ENCODE measurements at regions not wholly inside any gene's neighbourhood (a gene's known extent, or its start where the extent isn't known, plus 50 kb on each side); places are given as distances from the start of the nearest gene placed in this dataset.

DNA sequence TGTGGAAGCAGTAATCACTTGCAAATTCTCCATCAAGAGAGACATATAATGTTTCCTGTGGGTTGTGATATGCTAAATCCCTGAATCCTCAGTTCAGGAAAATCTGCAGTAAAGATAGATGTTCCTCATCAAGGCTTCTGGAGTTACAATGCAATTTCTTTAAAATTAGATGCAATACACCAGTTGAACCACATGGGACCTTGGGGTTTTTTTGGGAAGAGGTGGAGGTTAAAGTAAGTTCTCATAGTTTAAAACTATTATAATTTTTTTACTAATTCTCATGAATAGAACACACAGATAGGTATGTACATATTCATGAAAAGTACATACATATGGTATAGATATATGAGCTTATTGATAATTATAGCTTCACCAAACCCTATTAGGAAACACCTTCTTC lies 496.2 kb downstream of the SATB2 start:
- no peak for TF ChIP-seq GATA1 (IDR thresholded peaks at IDR 0.05; ENCODE audit: low read depth, low read length)
- TF ChIP-seq POLR2A (IDR thresholded peaks at IDR 0.05; ENCODE audit: low read length), result no peak

DNA sequence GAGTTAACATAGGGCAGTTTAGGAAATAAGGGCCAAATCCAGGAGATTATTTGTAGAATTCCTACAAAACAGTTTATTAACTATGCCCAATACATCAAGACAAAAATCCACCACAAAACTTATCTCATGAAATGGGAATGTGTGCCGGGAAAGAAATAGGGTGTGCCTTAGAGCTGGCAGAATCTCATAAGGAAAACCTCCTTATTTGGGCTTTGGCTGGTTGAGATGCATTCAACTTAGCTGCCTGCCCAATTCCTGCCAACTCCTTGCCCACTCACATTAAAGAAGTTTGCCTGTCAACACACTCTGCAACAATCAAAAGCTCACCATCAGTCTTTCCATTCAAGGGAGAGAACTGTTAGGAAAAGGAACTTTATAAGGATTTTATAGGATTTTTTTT lies 500.6 kb downstream of the SATB2 start:
- no peak for DNase-seq
- TF ChIP-seq GATA1 (IDR thresholded peaks at IDR 0.05; ENCODE audit: low read depth, low read length) (no peak), POLR2A (IDR thresholded peaks at IDR 0.05; ENCODE audit: low read length) (no peak)

More for the DNA sequence above, 496.2 kb downstream of the SATB2 start:
- DNase-seq, result no peak

DNA sequence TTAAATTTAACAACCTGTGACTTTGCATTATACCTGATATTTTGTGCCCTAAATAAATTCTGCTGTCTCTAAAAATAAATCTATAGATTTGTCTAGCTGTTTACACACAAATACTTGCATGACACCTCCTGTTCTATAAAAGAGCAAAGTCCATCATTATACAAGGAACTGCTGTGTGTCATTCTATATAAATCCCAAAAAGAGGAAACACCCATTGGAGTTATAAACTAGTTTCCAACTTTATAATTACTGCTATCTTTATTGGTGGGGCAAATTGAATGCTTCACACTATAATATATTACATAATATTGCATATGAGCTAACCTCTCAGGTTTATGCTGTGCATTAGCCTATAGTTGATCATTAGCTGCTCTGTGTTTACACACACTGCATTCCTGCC lies 504.4 kb downstream of the SATB2 start:
- TF ChIP-seq GATA1 (IDR thresholded peaks at IDR 0.05; ENCODE audit: low read depth, low read length) (no peak), POLR2A (IDR thresholded peaks at IDR 0.05; ENCODE audit: low read length) (no peak)
- no peak for DNase-seq

DNA sequence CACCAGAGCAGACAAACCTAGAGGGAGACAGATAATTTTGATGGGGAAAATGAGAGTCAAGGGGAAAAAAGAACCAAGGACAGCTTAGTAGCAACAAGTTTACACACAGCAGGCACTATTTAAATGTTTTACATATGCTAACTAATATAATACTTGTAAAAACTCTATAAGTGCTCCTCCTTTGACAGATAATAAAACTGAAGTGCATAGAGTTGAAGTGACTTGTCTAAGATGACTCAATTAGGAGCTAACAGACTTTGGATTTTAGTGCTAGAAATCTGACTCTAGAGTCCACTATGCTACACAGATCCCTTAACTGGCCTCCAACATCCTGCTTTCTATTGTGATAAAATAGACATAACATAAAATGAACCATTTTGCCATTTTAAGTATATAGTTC lies 506.9 kb downstream of the SATB2 start:
- DNase-seq, result no peak
- no peak for TF ChIP-seq GATA1 (IDR thresholded peaks at IDR 0.05; ENCODE audit: low read depth, low read length)

DNA sequence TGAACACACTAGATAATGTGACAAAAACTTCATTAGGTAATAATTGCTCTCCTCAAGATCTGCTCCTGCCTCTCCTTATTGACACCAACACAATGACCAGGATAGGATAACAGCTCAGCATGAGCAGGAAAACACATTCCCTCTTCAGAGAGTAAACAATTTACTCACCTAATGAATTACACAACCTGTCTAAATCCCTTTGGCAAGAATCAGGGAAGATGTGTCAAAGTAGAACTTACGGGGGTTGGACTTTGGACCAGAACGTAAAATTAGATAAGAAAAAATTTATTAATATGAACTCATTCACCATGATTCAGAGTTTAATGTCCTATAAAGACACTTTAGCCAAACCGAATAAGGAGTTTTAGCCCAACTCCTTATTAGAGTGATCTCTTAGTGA lies 512.2 kb downstream of the SATB2 start:
- TF ChIP-seq GATA1 (IDR thresholded peaks at IDR 0.05; ENCODE audit: low read depth, low read length) (no peak), POLR2A (IDR thresholded peaks at IDR 0.05; ENCODE audit: low read length) (no peak)
- no peak for DNase-seq

DNA sequence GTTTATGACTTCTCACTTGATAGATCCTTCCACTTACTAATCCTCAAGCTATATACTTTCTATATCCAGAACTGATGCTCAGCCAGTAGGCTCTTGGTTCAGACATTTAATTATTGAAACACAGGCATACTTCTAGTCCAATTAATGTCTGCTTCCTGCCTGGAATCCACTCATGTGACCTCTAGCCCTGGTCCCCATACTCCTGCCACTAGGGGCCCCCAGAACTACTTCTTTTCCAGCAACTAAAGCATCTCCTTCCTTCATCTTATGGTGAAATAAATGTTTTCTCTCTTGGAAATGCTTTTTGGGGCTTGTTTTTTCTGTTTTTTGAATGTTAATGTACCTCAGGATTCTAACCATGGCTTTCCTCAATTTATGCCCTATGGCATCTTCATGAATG lies 527.6 kb downstream of the SATB2 start:
- no peak for DNase-seq
- no peak for TF ChIP-seq GATA1 (IDR thresholded peaks at IDR 0.05; ENCODE audit: low read depth, low read length)
- TF ChIP-seq POLR2A (IDR thresholded peaks at IDR 0.05; ENCODE audit: low read length), result no peak

DNA sequence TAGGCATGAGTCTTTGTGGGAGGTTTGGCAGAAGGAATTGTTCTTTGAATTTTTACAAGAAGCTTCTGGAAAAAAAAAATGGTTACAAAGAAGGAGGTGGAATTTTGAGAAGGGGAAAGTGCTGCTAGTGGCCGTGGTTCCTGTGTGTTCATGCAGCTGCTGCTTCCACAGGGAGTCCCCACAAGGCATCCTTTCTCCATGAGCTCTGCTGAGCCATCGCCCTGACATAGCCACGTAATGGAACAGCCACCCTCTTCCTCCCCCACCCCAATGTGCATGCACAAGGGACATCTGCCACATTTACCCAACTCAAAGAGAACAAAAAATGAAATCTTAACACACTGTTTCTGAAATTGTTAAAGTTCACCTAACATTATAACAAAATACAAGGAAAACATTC lies 529.7 kb downstream of the SATB2 start:
- TF ChIP-seq POLR2A (IDR thresholded peaks at IDR 0.05; ENCODE audit: low read length) (no peak), GATA1 (IDR thresholded peaks at IDR 0.05; ENCODE audit: low read depth, low read length) (no peak)
- DNase-seq, result no peak

DNA sequence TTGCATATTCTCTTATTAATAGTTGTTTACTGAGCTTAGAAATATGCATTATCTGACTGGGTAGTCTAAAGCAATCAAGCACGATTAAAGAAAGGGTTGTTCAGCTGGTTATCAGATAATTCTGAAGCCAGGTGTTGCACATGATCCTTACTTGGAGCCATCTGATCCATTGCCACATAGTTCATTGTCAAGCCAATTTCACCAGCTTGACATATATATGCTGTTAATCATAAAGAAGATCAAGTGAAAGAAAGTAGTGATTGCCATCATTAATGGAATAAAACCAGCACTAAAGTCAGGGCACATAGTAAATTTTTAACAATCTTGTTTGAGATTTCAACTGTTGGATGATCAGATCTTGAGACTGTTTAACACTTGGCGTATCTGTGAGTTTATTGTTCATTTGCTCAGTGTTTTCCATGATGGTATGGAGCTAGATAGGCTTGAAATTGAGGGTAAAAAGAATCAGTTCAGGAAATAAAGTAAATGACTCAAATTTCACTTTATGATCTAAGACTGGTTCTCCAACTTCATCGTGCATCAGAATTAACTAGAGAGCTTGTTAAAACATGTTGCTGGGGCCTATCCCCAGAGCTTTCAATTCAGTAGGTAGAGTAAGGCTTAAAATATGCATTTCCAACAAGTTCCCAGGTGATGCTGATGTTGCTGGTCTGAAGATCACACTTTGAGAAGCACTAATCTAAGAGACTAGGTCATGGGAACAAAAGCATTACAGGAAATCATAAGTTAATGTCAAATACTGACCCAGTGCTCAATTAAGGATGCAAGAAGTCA lies 539.6 kb downstream of the SATB2 start:
- no peak for DNase-seq
- TF ChIP-seq POLR2A (IDR thresholded peaks at IDR 0.05; ENCODE audit: low read length) (no peak), GATA1 (IDR thresholded peaks at IDR 0.05; ENCODE audit: low read depth, low read length) (no peak)

DNA sequence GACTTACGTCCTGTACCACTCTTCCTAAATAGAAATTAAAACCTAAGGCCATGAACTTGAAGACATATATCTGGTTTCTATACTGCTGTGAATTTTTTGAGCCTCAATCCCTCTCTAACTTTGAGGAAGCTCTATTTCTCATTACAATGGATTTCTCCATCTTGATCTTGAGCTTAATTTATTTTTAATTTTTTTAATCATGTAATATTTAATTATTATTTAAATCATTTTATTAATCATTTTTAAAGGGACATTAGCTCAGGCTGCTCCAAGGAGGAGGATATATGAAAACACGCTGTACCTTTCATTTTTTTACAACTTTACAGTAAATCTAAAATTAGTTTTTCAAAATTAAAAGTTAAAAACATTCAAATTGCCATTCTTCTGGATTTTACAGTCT lies 540.5 kb downstream of the SATB2 start:
- no peak for TF ChIP-seq GATA1 (IDR thresholded peaks at IDR 0.05; ENCODE audit: low read depth, low read length)
- TF ChIP-seq POLR2A (IDR thresholded peaks at IDR 0.05; ENCODE audit: low read length), result no peak
- DNase-seq, result no peak

DNA sequence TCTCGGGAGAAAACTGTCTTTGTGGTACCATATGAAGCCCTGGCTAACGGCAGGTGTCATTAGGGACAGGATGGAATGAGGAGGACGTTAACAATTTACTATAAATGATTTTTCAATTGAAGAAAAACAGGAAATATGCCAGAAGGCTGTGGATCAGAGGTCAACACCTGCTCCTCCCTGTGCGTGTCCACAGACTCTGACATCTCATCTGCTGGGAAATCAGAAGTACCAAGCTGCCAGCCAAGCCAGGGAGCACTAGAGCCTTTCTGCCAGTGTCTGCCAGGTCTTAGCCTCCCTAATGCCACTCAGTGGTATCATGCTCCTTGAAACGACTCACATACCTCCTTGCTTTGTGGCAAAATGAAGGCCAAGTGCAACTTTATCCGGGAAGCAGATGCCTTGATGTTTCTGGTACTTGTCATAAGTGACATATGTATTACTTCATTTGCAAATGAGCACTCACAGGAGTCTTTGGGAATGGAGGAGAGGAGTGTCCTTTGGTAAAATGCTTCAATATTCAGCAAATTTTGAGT lies 541.1 kb downstream of the SATB2 start:
- DNase-seq, result no peak
- TF ChIP-seq GATA1 (IDR thresholded peaks at IDR 0.05; ENCODE audit: low read depth, low read length), result no peak
- no peak for TF ChIP-seq POLR2A (IDR thresholded peaks at IDR 0.05; ENCODE audit: low read length)

DNA sequence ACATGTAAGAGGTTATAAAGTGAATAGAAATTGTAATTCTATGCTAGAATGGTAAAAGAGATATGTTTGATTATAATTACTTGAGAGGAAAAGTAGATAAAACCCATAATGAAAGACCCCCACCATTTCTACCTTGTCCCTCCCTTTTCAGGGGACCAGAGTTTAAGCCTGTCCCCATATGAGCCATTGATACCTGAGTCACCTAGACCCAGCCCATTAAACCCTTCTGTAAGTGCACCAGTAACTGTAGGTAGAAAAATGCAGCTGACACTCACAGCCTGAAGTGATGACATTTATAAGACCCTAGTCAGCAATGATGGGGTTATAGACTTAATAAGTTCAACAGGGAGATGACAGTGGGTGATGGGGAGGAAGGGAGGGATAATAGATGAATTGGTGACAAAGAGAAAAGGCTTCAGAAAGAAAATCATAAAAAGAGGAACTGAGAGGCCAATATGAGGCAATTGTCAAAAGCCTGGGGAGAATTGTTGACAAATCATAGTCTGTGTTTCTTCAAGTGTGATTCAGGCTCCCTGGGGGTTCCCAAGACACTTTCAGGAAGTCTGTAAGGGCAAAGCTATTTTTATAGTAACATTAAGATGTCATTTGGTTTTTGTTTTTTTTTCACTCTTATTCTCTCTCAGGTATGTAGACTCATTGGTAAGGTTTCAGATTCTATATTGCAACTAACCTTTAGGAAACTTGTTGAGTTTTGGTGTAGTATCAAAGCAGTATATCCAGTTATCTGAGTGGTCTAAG lies 544.2 kb downstream of the SATB2 start:
- no peak for DNase-seq
- TF ChIP-seq POLR2A (IDR thresholded peaks at IDR 0.05; ENCODE audit: low read length) (no peak), GATA1 (IDR thresholded peaks at IDR 0.05; ENCODE audit: low read depth, low read length) (no peak)

DNA sequence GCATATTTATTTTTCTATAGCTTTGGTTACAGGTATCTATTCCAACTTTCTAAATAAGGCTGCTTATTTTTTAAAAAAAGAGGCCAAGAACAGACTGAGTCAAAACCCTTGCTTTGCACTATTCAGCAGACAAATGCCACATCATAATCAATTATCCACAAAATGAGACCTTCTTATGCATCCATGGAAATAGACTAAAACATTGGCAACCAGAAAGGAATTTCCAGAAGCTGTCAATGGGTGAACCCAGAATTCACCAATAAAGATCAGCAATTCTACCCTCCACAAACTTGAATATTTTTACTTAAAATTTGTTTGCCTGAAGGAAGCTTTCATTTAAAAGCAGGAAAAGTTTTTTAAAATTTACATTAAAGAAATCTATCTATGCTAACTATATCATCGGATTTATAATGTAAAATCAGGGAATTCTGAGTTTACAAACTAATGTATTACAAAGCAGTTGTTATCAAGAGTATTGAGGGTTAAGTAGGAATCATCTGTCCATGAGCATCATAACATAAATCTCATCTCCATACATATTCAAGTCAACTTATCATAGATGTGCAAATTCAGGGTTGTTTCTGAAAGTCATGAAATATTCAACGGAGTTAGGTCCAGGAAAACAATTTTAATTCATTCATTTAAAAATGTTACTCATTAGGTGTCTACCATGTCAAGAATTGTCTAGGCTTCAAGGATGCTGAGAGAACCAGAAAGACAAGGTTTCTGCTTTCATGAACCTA lies 548.0 kb downstream of the SATB2 start:
- no peak for DNase-seq
- no peak for TF ChIP-seq POLR2A (IDR thresholded peaks at IDR 0.05; ENCODE audit: low read length)

DNA sequence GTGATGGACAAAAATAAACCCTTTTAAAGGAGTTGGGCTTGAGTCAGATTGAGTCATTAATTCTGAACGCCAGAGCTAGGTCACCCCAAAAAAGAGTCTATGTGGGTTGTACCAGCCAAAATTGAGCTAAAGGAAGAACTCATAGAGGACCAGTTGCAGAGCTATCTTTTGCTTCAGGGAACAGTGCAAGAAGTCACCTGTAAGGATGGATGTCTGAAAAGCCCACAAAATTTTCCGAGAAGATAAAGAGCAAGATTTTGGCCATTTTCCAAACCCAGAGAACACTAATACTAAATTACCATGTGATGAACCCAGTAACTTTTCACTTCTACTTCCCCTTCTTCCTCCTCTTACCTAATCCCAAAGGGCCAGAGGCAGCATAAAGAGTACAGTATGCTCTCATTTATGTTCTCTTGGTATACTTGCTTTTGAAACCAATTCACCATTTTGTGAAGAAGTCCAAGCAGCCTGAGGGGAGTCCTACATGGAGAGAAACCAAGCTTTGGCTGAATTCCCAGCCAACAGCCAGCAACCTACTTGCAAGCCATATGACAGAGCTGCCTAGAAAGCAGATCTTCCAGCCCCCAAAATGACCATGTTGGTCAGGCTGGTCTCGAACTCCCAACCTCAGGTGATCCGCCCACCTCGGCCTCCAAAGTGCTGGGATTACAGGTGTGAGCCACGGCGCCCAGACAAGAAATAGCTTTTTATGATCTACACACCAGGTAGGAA lies 551.7 kb downstream of the SATB2 start:
- no peak for TF ChIP-seq GATA1 (IDR thresholded peaks at IDR 0.05; ENCODE audit: low read depth, low read length)
- no peak for DNase-seq

DNA sequence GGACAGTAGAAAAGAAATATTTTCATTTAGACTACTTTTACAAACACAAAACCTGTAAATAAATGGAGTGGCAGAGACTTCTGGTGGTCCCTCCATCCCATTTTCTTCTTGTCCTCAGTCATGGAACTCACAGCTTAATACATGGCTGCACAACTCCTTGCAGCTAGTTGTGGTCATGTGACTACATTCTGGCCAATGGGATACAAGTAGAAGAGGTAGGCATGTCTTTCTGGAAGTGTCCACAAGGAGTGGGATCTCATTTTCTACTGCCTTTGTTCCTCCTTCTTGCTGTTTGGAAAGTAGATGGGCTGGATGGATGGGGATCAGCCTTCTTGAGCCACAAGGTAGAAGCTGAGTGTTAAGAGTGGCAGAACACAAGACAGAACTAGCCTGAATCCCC lies 555.8 kb downstream of the SATB2 start:
- no peak for TF ChIP-seq GATA1 (IDR thresholded peaks at IDR 0.05; ENCODE audit: low read depth, low read length)
- no peak for TF ChIP-seq POLR2A (IDR thresholded peaks at IDR 0.05; ENCODE audit: low read length)
- DNase-seq, result peak; percentile 10 to 11
